DMS114 treated with DMSO at 0.1 percent for 48 hours (cell line): ENCODE measurements at regions not wholly inside any gene's neighbourhood (a gene's known extent, or its start where the extent isn't known, plus 50 kb on each side); places are given as distances from the start of the nearest gene placed in this dataset.
"Not testable (repeated sequence)": the region's sequence is repeated elsewhere in the genome, so short reads cannot be mapped to it uniquely, and the experiment has no call there.

Source experiments
- DNase-seq: peaks from one replicate; lab custom pipeline; 2025; ENCODE audit not compliant: unreplicated experiment; lab: John Stamatoyannopoulos, UW

DNA sequence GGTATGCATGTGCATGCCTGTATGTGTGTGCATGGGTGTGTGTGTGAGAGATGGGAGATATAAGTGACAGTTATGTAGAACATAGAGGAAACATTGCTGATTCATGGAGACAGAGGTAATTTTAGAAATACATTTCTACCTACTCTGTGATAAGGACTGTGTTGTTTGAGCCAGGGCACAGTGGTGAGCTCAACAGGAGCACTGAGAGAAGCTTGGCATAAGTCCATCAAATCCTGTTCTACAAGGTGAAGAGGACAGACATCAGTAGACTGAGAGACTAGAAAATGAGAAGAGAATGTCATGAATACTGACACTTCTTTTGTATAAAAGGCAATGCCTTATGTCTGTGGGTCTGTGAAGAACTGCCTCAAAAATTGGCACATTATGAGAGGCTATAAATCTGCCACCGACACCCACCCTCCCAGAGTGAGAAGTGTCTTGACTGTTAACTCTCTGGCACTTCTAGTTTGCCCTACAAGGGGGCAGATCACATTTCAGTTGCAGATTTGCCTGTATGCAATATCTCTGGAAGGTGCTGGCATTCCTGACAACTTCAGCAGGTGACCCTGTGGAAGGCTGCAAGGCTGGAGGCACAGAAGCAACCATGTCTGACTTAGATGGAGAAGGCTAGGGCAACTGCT, 962.3 kb upstream of the NRXN1 start:
- DNase-seq, result no peak

- DNase-seq, result no peak
Measured at GRCh38 chr2:51990684-51991083, 958.8 kb upstream of the NRXN1 start.

DNA sequence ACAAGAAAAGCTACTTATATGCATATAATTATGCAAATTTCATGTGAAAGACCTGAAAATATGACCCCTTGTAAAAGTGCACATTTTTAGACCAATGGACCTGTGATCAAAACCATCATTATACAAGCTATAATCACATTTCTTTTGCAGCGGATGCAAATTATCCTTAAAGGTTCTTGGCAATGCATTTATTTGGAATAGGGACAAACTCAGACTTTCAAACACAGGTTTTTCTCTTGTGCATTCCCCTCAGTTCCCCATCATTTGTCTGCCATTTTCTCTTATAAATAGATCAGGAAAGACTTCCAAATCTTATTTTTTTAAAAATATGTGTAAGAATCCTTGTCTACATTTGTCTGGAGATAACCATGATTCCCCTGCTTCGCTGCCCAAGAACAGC, 954.2 kb upstream of the NRXN1 start:
- no peak for DNase-seq

- no peak for DNase-seq
Measured at GRCh38 chr2:51981783-51982182, 949.9 kb upstream of the NRXN1 start.

GRCh38 chr2:51976623-51977022, 944.7 kb upstream of the NRXN1 start:
- DNase-seq, result no peak

- DNase-seq, result no peak
Measured at GRCh38 chr2:51971136-51971535, 939.2 kb upstream of the NRXN1 start.

GRCh38 chr2:51969347-51969746, 937.4 kb upstream of the NRXN1 start:
- no peak for DNase-seq

DNA sequence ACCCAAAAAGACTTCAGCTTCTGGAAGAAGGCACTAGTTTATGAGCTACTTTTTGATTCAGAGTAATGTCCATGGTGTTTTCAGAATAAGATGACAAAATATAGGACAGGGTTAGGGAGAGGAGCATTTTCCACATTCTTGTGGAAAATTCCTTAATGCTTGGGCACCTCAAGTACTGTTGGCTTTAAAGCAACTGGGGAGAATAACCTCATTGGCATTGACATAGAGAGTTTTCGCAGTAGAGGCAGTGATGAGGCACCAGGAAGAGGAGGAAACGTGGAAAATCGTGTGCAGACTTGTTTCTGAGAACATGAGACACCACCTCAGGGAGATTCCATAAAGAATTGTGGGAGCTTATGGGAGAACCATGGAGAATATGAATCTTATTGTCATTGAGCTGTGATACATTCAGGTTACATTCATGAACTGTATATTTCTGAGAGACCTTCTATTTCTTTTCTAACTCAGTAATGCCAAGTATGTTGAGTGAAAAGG, 929.0 kb upstream of the NRXN1 start:
- no peak for DNase-seq

DNA sequence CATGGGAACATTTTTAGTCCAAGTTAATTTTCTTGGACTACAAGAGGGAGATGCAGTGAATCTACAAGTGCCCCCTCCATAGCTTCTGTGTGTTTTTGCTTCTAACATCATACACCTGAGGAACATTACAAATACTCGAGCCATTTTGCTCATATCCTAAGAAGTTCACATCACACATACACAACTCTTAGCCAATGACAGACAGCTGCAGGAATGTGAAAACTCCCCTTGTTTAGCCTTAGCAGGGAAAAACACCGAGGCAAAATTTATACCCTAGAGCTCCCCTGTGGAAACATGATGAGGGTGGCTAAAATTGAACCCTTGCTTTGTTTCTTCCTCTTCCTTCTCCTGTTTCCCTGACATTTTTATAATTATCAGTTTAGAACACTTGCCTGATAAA, 928.3 kb upstream of the NRXN1 start:
- DNase-seq, result no peak

GRCh38 chr2:51959696-51960095, 927.8 kb upstream of the NRXN1 start:
- no peak for DNase-seq

DNA sequence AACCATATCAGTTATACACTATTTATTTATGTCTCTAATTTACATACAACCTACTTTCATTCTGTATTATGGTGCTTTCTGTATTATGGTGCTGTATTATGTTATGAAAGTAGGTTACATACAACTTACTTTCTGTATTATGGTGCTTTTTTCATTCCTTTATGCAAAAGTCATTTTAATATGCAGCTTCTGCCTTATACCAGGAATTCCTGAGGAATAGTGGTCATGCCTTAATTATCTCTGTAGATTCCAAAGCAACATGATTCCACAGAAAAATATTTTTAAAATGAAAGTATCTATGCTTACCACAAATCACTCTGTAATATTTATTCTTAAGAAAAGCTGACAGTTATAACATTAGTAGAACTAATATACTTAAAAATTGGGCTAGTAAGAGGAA, 922.0 kb upstream of the NRXN1 start:
- DNase-seq, result no peak

GRCh38 chr2:51921076-51921475, 889.1 kb upstream of the NRXN1 start:
- no peak for DNase-seq

- DNase-seq, result no peak
Measured at GRCh38 chr2:51920509-51920908, 888.6 kb upstream of the NRXN1 start.

GRCh38 chr2:51919395-51919794, 887.5 kb upstream of the NRXN1 start:
- no peak for DNase-seq

GRCh38 chr2:51918113-51918512, 886.2 kb upstream of the NRXN1 start:
- DNase-seq, result no peak

- DNase-seq, result no peak
Measured at GRCh38 chr2:51903728-51904127, 871.8 kb upstream of the NRXN1 start.

DNA sequence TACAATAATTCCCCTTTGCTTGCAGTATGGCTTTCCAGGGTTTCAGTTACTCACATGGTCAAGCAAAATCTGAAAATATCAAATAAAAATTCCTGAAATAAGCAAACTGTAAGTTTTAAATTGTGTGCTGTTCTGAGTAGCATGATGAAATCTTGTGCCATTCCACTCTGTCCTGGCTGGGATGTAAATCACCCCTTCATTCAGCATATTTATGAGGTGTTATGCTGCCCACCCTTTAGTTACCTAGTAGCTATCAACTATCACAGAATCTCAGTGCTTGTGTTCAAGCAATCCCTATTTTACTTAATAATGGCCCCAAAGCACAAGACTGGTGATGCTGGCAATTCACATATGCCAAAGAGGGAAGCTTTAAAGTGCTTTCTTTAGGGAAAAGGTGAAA, 867.7 kb upstream of the NRXN1 start:
- no peak for DNase-seq

DNA sequence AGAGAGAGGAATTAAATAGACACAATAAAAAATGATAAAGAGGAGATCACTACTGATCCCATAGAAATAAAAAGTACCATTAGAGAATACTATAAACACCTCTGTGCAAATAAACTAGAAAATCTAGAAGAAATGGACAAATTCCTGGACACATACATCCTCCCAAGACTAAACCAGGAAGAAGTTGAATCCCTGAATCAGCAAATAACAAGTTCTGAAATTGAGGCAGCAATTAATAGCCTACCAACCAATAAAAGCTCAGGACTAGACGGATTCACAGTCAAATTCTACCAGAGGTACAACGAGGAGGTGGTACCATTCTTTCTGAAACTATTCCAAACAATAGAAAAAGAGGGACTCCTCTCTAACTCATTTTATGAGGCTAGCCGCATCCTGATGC, 862.7 kb upstream of the NRXN1 start:
- not testable (repeated sequence) for DNase-seq

- DNase-seq, result no peak
Measured at GRCh38 chr2:51888120-51888519, 856.2 kb upstream of the NRXN1 start.

DNA sequence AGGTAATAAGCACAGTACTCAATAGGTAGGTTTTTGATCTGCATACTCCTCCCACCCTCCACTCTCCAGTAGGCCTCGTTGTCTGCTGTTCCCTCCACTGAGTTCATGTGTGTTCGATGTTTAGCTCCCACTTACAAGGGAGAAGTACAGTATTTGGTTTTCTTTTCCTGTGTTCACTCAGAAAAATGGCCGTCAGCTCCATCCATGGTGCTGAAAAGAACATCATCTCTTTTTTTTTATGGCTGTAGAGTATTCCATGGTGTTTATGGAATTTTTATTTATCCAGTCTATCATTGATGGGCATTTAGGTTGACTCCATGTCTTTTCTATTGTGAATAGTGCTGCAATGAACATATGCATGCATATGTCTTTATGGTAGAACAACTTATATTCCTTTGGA, 849.7 kb upstream of the NRXN1 start:
- no peak for DNase-seq

GRCh38 chr2:51880153-51880552, 848.2 kb upstream of the NRXN1 start:
- no peak for DNase-seq

DNA sequence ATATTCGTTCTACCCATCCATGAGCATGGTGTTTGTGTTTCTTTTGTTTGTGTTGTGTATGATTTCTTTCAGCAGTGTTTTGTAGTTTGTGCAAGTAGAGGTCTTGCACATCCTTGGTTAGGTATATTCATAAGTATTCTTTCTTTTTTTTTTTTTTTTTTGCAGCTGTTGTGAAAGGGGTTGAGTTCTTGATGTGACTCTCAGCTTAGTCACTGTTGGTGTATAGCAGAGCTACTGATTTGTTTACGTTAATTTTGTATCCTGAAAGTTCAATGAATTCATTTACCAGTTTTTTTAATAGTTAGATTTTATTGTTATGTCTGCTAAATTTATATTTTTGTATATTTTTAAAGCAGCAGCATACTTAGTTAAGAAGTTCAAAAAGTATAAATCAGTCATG, 834.4 kb upstream of the NRXN1 start:
- DNase-seq, result no peak

DNA sequence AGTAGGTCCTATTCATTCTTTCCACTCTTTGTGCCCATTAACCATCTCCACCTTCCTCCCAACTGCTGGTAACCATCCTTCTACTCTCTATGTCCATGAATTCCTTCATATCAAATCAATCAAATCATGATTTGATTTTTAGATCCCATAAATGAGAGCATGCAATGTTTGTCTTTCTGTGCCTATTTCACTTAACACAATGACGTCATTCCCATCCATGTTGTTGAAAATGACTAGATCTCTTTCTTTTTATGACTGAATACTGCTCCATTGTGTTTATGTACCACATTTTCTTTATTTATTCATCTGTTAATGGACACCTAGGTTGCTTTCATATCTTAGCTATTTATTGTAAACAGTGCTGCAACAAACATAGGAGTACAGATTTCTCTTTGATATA, 827.3 kb upstream of the NRXN1 start:
- no peak for DNase-seq
